GM12874 (cell line): ENCODE measurements at regions not wholly inside any gene's neighbourhood (a gene's known extent, or its start where the extent isn't known, plus 50 kb on each side); places are given as distances from the start of the nearest gene placed in this dataset.

ENCODE experiments used
- TF ChIP-seq, protein P1 (sequence below): IDR thresholded peaks from 2 replicates; pipeline ENCODE4 v1.5.1; 2011; ENCODE audit warnings: low read depth, mild to moderate bottlenecking, control low read depth, low read length, moderate library complexity; ENCODE audit not compliant: insufficient read depth

- TF ChIP-seq, protein P1, sequence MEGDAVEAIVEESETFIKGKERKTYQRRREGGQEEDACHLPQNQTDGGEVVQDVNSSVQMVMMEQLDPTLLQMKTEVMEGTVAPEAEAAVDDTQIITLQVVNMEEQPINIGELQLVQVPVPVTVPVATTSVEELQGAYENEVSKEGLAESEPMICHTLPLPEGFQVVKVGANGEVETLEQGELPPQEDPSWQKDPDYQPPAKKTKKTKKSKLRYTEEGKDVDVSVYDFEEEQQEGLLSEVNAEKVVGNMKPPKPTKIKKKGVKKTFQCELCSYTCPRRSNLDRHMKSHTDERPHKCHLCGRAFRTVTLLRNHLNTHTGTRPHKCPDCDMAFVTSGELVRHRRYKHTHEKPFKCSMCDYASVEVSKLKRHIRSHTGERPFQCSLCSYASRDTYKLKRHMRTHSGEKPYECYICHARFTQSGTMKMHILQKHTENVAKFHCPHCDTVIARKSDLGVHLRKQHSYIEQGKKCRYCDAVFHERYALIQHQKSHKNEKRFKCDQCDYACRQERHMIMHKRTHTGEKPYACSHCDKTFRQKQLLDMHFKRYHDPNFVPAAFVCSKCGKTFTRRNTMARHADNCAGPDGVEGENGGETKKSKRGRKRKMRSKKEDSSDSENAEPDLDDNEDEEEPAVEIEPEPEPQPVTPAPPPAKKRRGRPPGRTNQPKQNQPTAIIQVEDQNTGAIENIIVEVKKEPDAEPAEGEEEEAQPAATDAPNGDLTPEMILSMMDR: no peak
Measured at GRCh38 chr13:30009411-30009810, 159.0 kb upstream of the UBL3 start.

GRCh38 chr13:30006246-30006645 is 155.8 kb upstream of the UBL3 start:
- TF ChIP-seq, protein P1: no peak

GRCh38 chr13:30004204-30004603 is 153.8 kb upstream of the UBL3 start:
- TF ChIP-seq, protein P1: no peak

DNA sequence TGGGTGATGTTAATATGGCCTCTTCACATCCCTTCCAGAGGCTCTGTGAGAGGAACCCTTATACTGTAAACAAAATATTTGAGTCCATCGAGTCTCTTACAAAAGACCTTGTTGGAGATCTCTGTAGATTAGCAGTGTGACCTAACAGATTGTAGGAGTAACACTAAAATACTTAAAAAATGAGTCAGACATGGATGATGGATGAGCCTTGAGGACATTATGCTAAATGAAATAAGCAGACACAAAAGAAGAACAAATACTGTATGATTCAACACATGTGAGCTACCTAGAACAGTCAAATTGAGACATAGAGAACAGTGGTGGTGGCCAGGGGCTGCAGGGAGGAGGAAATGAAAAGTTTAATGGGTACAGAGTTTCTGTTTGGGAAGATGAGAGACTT is 152.2 kb upstream of the UBL3 start:
- TF ChIP-seq, protein P1: no peak

DNA sequence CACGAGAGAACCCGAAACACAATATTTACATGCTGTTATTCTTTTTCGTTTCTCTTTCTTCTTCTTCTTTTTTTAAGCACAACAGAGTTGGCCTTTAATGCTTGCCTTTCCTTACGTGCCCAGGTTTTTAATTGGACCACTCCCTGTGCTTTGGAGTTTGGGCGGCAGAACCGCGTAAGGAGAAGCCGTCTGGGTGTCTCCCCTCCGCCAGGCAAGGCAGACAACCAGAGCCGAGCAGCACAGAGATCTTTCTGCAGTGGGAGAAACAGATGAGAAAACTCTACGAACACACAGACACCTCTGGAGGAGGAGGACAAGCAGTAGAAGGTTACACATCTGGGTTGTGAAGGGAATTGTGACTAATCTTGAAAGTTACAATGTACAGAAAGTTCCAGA is 150.0 kb upstream of the UBL3 start:
- TF ChIP-seq, protein P1: no peak

DNA sequence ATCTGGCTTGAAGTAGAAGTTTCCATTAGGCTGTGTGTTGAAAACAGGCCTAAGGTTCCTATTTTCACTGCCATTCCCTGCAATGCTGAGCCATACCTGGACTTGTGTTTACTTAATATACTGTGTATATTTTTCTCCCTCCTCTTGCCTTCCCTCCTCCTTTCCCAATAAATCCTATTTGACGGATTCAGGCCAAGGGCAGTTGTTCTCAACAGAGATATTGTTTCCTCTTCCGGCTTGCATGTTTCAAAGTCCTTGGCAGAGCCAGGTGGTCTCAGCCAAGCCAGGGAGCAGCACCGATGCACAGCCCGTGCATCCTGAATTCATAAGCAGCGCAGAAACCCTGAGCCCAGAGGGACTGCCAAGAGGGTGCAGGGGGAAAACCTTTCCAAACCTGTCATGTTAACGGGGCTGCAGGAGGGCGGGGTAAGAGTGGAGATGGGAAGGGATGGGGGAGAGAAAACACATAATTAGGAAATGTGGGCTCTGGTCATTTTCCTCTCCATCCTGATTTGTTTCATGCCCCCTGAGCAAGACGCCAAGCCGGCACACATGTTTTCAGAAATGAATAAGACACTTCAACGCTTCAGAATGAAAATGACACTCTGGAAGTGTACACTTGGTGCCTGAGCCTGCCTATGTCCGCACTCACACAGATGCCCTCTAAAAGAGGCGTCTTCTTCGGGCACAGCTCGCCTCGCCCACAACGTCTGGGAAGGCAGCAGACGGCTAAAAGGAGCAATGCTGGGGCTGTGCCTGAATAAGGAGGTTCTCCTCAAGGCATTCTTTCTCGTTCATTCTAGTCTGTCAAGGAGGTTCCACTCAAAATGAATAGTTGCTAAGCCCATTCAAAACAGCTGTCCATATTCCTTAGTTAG is 149.3 kb upstream of the UBL3 start:
- TF ChIP-seq, protein P1: no peak

GRCh38 chr13:29996316-29996715 is 145.9 kb upstream of the UBL3 start:
- TF ChIP-seq, protein P1: no peak
